ENCODE measurements at regions not wholly inside any gene's neighbourhood (a gene's known extent, or its start where the extent isn't known, plus 50 kb on each side); places are given as distances from the start of the nearest gene placed in this dataset.

- TF ChIP-seq SMAD4 (CRISPR knock-in tag; conservative IDR thresholded peaks at IDR 0.05) (no peak), PML (IDR thresholded peaks at IDR 0.05; ENCODE audit: low read length) (no peak), SIN3B (IDR thresholded peaks at IDR 0.05; ENCODE audit: low read depth) (no peak), MAFG (tag; conservative IDR thresholded peaks at IDR 0.05) (no peak), SOX6 (IDR thresholded peaks at IDR 0.05) (no peak)
These were observed 536.5 kb upstream of the MGMT start (continued) for GRCh38 chr10:128930515-128930914.

- no peak for ATAC-seq
- Histone ChIP-seq H3K27me3 (ENCODE audit: control insufficient read depth in 2 of 2, insufficient read depth in 2 of 2, low read length in 2 of 2) (peaks cover 0 to 42% of the 10 kb centered on the region in 2 experiments; a peak in 3 of 5 replicates), H4K20me1 (replicated peaks; ENCODE audit: control insufficient read depth, insufficient read depth, low read length) (no peaks in the 10 kb centered on the region), H3K9ac (ENCODE audit: insufficient read depth in 1 of 2, low read depth in 2 of 2, low read length in 2 of 2) (no peak overlapping the region), H3K4me1 (replicated peaks in 1 of 2; ENCODE audit: control insufficient read depth in 2 of 2, insufficient read depth in 2 of 2, low read length in 2 of 2) (no peaks in the 10 kb centered on the region), H3K36me3 (ENCODE audit: control insufficient read depth, insufficient read depth, low read length) (no peaks in the 10 kb centered on the region), H3K9me3 (replicated peaks; ENCODE audit: control insufficient read depth, insufficient read depth, low read depth, low read length) (no peaks in the 10 kb centered on the region), H3K4me3 (no peak overlapping the region), H3K4me2 (ENCODE audit: insufficient read depth, low read length) (no peak overlapping the region), H3K9me1 (ENCODE audit: control insufficient read depth, insufficient read depth, low read length) (no peaks in the 10 kb centered on the region), H2AFZ (ENCODE audit: low read depth, low read length) (no peak overlapping the region), H3K79me2 (ENCODE audit: control insufficient read depth, insufficient read depth, low read length) (no peaks in the 10 kb centered on the region), H3K27ac (ENCODE audit: extremely low read depth, low read depth, low read length) (no peak overlapping the region)
- ChIA-PET POLR2A (no interaction called here), CTCF (ENCODE audit: low intra/inter-chr PET ratio) (no interaction called here)
- 0% methylated on average over 18 of the region's 19 CpGs for WGBS (ENCODE audit: insufficient coverage, low coverage, missing lambda C conversion rate)
- no TSS peak for BruUV-seq (replicated peaks)
- intact Hi-C loops (cut with micrococcal nuclease) = no loop called here
- in situ Hi-C loops (cut with MboI) = no loop called here
- FAIRE-seq = no peak
- no peak for DNase-seq (ENCODE audit: extremely low read depth in 1 of 4, low spot score in 3 of 4)
- TF ChIP-seq LEF1 (IDR thresholded peaks at IDR 0.05) (no peak), ZNF77 (CRISPR knock-in tag; IDR thresholded peaks at IDR 0.05) (no peak), POLR2A (conservative IDR thresholded peaks at IDR 0.05) (no peak), PPARD (CRISPR knock-in tag; IDR thresholded peaks at IDR 0.05) (no peak), ZNF41 (CRISPR knock-in tag; conservative IDR thresholded peaks at IDR 0.05) (no peak), SREBF2 (CRISPR knock-in tag; IDR thresholded peaks at IDR 0.05) (no peak), MYC (IDR thresholded peaks at IDR 0.05; ENCODE audit: low read depth, low read length) (no peak), MYC (CRISPR knock-in tag; IDR thresholded peaks at IDR 0.05; ENCODE audit: borderline replicate concordance, low read depth) (no peak), PRPF4 (IDR thresholded peaks at IDR 0.05; ENCODE audit: insufficient read depth, low read depth, low read length, poor library complexity, severe bottlenecking) (no peak), ZNF239 (CRISPR knock-in tag; IDR thresholded peaks at IDR 0.05) (no peak), ZZZ3 (IDR thresholded peaks at IDR 0.05) (no peak), FOXM1 (IDR thresholded peaks at IDR 0.05; ENCODE audit: low read depth) (no peak), FOXM1 (CRISPR knock-in tag; IDR thresholded peaks at IDR 0.05; ENCODE audit: low read depth) (no peak)
- TF ChIP-seq, protein P1, sequence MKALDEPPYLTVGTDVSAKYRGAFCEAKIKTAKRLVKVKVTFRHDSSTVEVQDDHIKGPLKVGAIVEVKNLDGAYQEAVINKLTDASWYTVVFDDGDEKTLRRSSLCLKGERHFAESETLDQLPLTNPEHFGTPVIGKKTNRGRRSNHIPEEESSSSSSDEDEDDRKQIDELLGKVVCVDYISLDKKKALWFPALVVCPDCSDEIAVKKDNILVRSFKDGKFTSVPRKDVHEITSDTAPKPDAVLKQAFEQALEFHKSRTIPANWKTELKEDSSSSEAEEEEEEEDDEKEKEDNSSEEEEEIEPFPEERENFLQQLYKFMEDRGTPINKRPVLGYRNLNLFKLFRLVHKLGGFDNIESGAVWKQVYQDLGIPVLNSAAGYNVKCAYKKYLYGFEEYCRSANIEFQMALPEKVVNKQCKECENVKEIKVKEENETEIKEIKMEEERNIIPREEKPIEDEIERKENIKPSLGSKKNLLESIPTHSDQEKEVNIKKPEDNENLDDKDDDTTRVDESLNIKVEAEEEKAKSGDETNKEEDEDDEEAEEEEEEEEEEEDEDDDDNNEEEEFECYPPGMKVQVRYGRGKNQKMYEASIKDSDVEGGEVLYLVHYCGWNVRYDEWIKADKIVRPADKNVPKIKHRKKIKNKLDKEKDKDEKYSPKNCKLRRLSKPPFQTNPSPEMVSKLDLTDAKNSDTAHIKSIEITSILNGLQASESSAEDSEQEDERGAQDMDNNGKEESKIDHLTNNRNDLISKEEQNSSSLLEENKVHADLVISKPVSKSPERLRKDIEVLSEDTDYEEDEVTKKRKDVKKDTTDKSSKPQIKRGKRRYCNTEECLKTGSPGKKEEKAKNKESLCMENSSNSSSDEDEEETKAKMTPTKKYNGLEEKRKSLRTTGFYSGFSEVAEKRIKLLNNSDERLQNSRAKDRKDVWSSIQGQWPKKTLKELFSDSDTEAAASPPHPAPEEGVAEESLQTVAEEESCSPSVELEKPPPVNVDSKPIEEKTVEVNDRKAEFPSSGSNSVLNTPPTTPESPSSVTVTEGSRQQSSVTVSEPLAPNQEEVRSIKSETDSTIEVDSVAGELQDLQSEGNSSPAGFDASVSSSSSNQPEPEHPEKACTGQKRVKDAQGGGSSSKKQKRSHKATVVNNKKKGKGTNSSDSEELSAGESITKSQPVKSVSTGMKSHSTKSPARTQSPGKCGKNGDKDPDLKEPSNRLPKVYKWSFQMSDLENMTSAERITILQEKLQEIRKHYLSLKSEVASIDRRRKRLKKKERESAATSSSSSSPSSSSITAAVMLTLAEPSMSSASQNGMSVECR (CRISPR knock-in tag; IDR thresholded peaks at IDR 0.05) = no peak
- TF ChIP-seq, protein P2, sequence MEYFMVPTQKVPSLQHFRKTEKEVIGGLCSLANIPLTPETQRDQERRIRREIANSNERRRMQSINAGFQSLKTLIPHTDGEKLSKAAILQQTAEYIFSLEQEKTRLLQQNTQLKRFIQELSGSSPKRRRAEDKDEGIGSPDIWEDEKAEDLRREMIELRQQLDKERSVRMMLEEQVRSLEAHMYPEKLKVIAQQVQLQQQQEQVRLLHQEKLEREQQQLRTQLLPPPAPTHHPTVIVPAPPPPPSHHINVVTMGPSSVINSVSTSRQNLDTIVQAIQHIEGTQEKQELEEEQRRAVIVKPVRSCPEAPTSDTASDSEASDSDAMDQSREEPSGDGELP (CRISPR knock-in tag; IDR thresholded peaks at IDR 0.05; ENCODE audit: borderline replicate concordance) = no peak
These were observed 534.8 kb upstream of the MGMT start for GRCh38 chr10:128932071-128932820.

Data from K562 (cell line).